SK-N-SH (cell line): ENCODE measurements at regions not wholly inside any gene's neighbourhood (a gene's known extent, or its start where the extent isn't known, plus 50 kb on each side); places are given as distances from the start of the nearest gene placed in this dataset.

Experiments
- CTCF ChIA-PET: fragments of 300-600, 350-600 bp; formaldehyde crosslinking; extraction: SDS; loops from one replicate; lab custom pipeline; 2021; lab: Yijun Ruan, JAX
- POLR2A ChIA-PET: fragments of 350-600 bp; sonication (Branson Sonifier 250); formaldehyde crosslinking; extraction: SDS; loops from one replicate; lab custom pipeline; 2020; ENCODE audit warnings: antibody characterized with exemption, inconsistent platforms; lab: Yijun Ruan, JAX
- DNase-seq: peaks from one replicate; pipeline ENCODE4 v3.0.0; 2012
- H2AFZ ChIP-seq: fragments of 200-600 bp; sonication (generic); 2 replicates; pipeline ENCODE4 v1.8.1; 2016; ENCODE audit warnings: antibody characterized with exemption, mild to moderate bottlenecking, low read depth
- H3F3A ChIP-seq: fragments of 200-600 bp; sonication (generic); replicated peaks from 2 replicates; pipeline ENCODE3; 2016; ENCODE audit warnings: antibody characterized with exemption, mild to moderate bottlenecking; ENCODE audit not compliant: insufficient read depth
- H3K27ac ChIP-seq, 2 experiments: fragments of 200-500 bp in 1 of 2; fragments of 200-600 bp in 1 of 2; sonication (Bioruptor generic) in 1 of 2; sonication (generic), shearing (Covaris generic) in 1 of 2; 2 replicates each; pipeline versions ENCODE4 v1.5.1 to v1.6.1; 2014 to 2016; ENCODE audit warnings: low read depth in 2 of 2, inconsistent platforms in 1 of 2, low read length in 1 of 2, mild to moderate bottlenecking in 1 of 2, mixed read lengths in 1 of 2
- H3K27me3 ChIP-seq: fragments of 200-600 bp; sonication (generic), shearing (Covaris generic); 2 replicates; pipeline ENCODE4 v1.6.1; 2016; ENCODE audit warnings: mixed run types; ENCODE audit not compliant: insufficient read depth
- H3K36me3 ChIP-seq, 2 experiments: fragments of 200-500 bp in 1 of 2; fragments of 200-600 bp in 1 of 2; sonication (Bioruptor generic) in 1 of 2; sonication (generic) in 1 of 2; replicated peaks in 1 of 2; 2 replicates each; pipeline versions ENCODE3 to v1.5.1; 2014 to 2016; ENCODE audit warnings: low read length in 1 of 2, mild to moderate bottlenecking in 1 of 2; ENCODE audit not compliant: insufficient read depth in 2 of 2, control insufficient read depth in 1 of 2
- H3K4me1 ChIP-seq, 2 experiments: fragments of 200-500 bp in 1 of 2; fragments of 200-600 bp in 1 of 2; sonication (Bioruptor generic) in 1 of 2; sonication (generic), shearing (Covaris generic) in 1 of 2; 2 replicates each; pipeline versions ENCODE4 v1.5.1 to v1.6.1; 2014 to 2016; ENCODE audit warnings: low read depth in 1 of 2, low read length in 1 of 2, mixed run types in 1 of 2; ENCODE audit not compliant: insufficient read depth in 2 of 2, control insufficient read depth in 1 of 2
- H3K4me2 ChIP-seq: fragments of 200-600 bp; sonication (generic), shearing (Covaris generic); 2 replicates; pipeline ENCODE4 v1.6.1; 2017; ENCODE audit warnings: mixed run types
- H3K4me3 ChIP-seq, 2 experiments: fragments of 200-500 bp in 1 of 2; fragments of 200-600 bp in 1 of 2; sonication (Bioruptor generic) in 1 of 2; sonication (generic), shearing (Covaris generic) in 1 of 2; 2 replicates each; pipeline versions ENCODE4 v1.5.1 to v1.8.1; 2014 to 2016; ENCODE audit warnings: low read depth in 2 of 2, inconsistent platforms in 1 of 2, low read length in 1 of 2, mild to moderate bottlenecking in 1 of 2, mixed read lengths in 1 of 2, moderate library complexity in 1 of 2
- H3K79me2 ChIP-seq: fragments of 200-600 bp; sonication (generic); 2 replicates; pipeline ENCODE4 v1.8.1; 2017; ENCODE audit warnings: mild to moderate bottlenecking; ENCODE audit not compliant: insufficient read depth
- H3K9ac ChIP-seq: fragments of 200-600 bp; sonication (generic); 2 replicates; pipeline ENCODE4 v1.6.1; 2017; ENCODE audit warnings: mixed run types
- H3K9me2 ChIP-seq: fragments of 200-600 bp; sonication (generic); 2 replicates; pipeline ENCODE4 v1.6.1; 2017; ENCODE audit warnings: mixed run types
- H3K9me3 ChIP-seq: fragments of 200-600 bp; sonication (generic); 2 replicates; pipeline ENCODE4 v1.6.1; 2017; ENCODE audit warnings: mixed run types, mild to moderate bottlenecking, moderate library complexity
- H4K20me1 ChIP-seq: fragments of 200-600 bp; sonication (generic); 2 replicates; pipeline ENCODE4 v1.6.1; 2017; ENCODE audit warnings: mild to moderate bottlenecking, mixed run types; ENCODE audit not compliant: insufficient read depth
- CHD2 ChIP-seq: fragments of 150-350 bp; IDR thresholded peaks from 2 replicates; pipeline ENCODE4 v1.6.1; 2018; ENCODE audit warnings: low read length; ENCODE audit not compliant: partially characterized antibody
- ELF1 ChIP-seq: IDR thresholded peaks from 2 replicates; pipeline ENCODE4 v1.4.0; 2012
- EP300 ChIP-seq, 2 experiments: IDR thresholded peaks; 2 replicates each; pipeline versions ENCODE4 v1.4.0 to v1.6.1; 2012; ENCODE audit warnings: borderline replicate concordance in 1 of 2, low read depth in 1 of 2, low read length in 1 of 2
- FOSL2 ChIP-seq: IDR thresholded peaks from 2 replicates; pipeline ENCODE4 v1.4.0; 2012; ENCODE audit warnings: low read depth, mild to moderate bottlenecking, moderate library complexity, borderline replicate concordance
- FOXJ3 ChIP-seq: sonication (generic); formaldehyde crosslinking; IDR thresholded peaks from 2 replicates; pipeline ENCODE4 v1.5.1; 2020; ENCODE audit warnings: mild to moderate bottlenecking, missing genetic modification reagents
- GABPA ChIP-seq: IDR thresholded peaks from 2 replicates; pipeline ENCODE4 v1.4.0; 2012; ENCODE audit warnings: low read depth, mild to moderate bottlenecking
- GATA2 ChIP-seq: sonication (generic); formaldehyde crosslinking; IDR thresholded peaks from 2 replicates; pipeline ENCODE4 v1.5.0; 2020; ENCODE audit warnings: mild to moderate bottlenecking, missing genetic modification reagents
- NFIC ChIP-seq: IDR thresholded peaks from 2 replicates; pipeline ENCODE4 v1.4.0; 2012; ENCODE audit warnings: borderline replicate concordance
- NRF1 ChIP-seq: IDR thresholded peaks from 2 replicates; pipeline ENCODE4 v1.6.1; 2012; ENCODE audit warnings: low read depth, mild to moderate bottlenecking, low read length
- POLR2AphosphoS5 ChIP-seq: IDR thresholded peaks from 2 replicates; pipeline ENCODE4 v1.6.1; 2012; ENCODE audit warnings: low read depth, low read length
- REST ChIP-seq: IDR thresholded peaks from 2 replicates; pipeline ENCODE4 v1.6.1; 2012; ENCODE audit warnings: mild to moderate bottlenecking, low read depth, low read length, moderate library complexity
- RFX5 ChIP-seq: IDR thresholded peaks from 2 replicates; pipeline ENCODE4 v1.6.1; 2012; ENCODE audit warnings: mild to moderate bottlenecking, improper control_type of control experiment, low read length
- SIN3A ChIP-seq: IDR thresholded peaks from 2 replicates; pipeline ENCODE4 v1.6.1; 2012; ENCODE audit warnings: low read depth, mild to moderate bottlenecking, low read length, moderate library complexity, borderline replicate concordance
- TAF1 ChIP-seq: IDR thresholded peaks from 2 replicates; pipeline ENCODE4 v1.6.1; 2012; ENCODE audit warnings: low read depth, mild to moderate bottlenecking, low read length, moderate library complexity, borderline replicate concordance
- TEAD4 ChIP-seq: IDR thresholded peaks from 2 replicates; pipeline ENCODE4 v1.4.0; 2012; ENCODE audit warnings: mild to moderate bottlenecking, borderline replicate concordance; ENCODE audit not compliant: insufficient read depth
- WGBS: methylation state at CpG from one replicate; pipeline ENCODE4 v1.1.6; 2017; ENCODE audit warnings: low lambda C conversion rate; 5-methylcytosine and 5-hydroxymethylcytosine counted together
- TF ChIP-seq, protein P1 (sequence below): IDR thresholded peaks from 2 replicates; pipeline ENCODE4 v1.4.0; 2012; ENCODE audit warnings: low read depth, borderline replicate concordance
- TF ChIP-seq, protein P2 (sequence below): IDR thresholded peaks from 2 replicates; pipeline ENCODE4; 2012
- TF ChIP-seq, protein P3 (sequence below): fragments of 150-350 bp; IDR thresholded peaks from 2 replicates; pipeline ENCODE4 v1.6.1; 2016; ENCODE audit warnings: mild to moderate bottlenecking, low read depth, low read length
- TF ChIP-seq, protein P4 (sequence below): fragments of 200-600 bp; sonication (generic); IDR thresholded peaks from 2 replicates; pipeline ENCODE4 v1.6.1; 2017; ENCODE audit warnings: antibody characterized with exemption, mild to moderate bottlenecking, moderate library complexity
- TF ChIP-seq, protein P5 (sequence below): IDR thresholded peaks from 2 replicates; pipeline ENCODE4 v1.4.0; 2012; ENCODE audit warnings: low read depth, borderline replicate concordance

DNA sequence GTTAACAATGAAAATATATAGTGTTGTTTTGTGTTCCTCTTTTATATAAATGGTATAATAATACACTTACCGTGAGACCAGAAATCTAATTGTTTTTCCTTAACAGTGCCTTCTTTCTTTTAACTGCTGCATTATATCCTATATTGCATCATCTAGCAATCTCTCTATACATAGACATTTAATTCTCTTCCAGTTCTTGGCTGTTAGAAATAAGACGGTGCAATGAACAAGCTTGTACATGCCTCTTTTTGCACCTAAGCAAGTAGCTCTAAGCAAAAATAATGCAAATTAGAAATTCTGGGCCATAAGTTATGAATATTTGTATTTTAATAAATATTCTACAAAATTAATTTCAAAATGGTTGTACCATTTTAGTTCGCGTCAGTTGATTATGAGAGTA lies 55.9 kb upstream of the AHR start:
- POLR2A ChIA-PET = no interaction called here

More for the DNA sequence above, 55.9 kb upstream of the AHR start:
- Histone ChIP-seq H4K20me1 (no peaks in the 10 kb centered on the region), H3K27ac (no peak overlapping the region), H3K36me3 (no peaks in the 10 kb centered on the region), H3F3A (peaks cover 3% of the 10 kb centered on the region), H3K9me2 (no peaks in the 10 kb centered on the region), H3K4me1 (peaks cover 0 to 5% of the 10 kb centered on the region in 2 experiments; a peak in 1 of 4 replicates), H3K79me2 (no peaks in the 10 kb centered on the region), H3K4me3 (no peak overlapping the region), H3K9ac (no peak overlapping the region), H3K27me3 (peaks cover 37% of the 10 kb centered on the region), H2AFZ (no peak overlapping the region), H3K4me2 (no peak overlapping the region), H3K9me3 (no peaks in the 10 kb centered on the region)
- CTCF ChIA-PET = no interaction called here
- DNase-seq = no peak
- WGBS = 47% methylated on average over 4 of the region's 4 CpGs
- TF ChIP-seq, protein P1, sequence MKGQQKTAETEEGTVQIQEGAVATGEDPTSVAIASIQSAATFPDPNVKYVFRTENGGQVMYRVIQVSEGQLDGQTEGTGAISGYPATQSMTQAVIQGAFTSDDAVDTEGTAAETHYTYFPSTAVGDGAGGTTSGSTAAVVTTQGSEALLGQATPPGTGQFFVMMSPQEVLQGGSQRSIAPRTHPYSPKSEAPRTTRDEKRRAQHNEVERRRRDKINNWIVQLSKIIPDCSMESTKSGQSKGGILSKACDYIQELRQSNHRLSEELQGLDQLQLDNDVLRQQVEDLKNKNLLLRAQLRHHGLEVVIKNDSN = no peak
- TF ChIP-seq FOSL2 (no peak), FOXJ3 (CRISPR knock-in tag) (no peak), GABPA (no peak), TEAD4 (no peak), CHD2 (no peak), POLR2AphosphoS5 (no peak), NRF1 (no peak), REST (no peak), ELF1 (no peak), GATA2 (CRISPR knock-in tag) (no peak), RFX5 (no peak), SIN3A (no peak), NFIC (no peak), EP300 (IDR thresholded peaks at IDR 0.05; ENCODE audit: borderline replicate concordance in 1 of 2, low read depth in 1 of 2, low read length in 1 of 2) (no peak), TAF1 (no peak)
- TF ChIP-seq, protein P2, sequence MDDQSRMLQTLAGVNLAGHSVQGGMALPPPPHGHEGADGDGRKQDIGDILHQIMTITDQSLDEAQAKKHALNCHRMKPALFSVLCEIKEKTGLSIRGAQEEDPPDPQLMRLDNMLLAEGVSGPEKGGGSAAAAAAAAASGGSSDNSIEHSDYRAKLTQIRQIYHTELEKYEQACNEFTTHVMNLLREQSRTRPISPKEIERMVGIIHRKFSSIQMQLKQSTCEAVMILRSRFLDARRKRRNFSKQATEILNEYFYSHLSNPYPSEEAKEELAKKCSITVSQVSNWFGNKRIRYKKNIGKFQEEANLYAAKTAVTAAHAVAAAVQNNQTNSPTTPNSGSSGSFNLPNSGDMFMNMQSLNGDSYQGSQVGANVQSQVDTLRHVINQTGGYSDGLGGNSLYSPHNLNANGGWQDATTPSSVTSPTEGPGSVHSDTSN = no peak
- TF ChIP-seq, protein P3, sequence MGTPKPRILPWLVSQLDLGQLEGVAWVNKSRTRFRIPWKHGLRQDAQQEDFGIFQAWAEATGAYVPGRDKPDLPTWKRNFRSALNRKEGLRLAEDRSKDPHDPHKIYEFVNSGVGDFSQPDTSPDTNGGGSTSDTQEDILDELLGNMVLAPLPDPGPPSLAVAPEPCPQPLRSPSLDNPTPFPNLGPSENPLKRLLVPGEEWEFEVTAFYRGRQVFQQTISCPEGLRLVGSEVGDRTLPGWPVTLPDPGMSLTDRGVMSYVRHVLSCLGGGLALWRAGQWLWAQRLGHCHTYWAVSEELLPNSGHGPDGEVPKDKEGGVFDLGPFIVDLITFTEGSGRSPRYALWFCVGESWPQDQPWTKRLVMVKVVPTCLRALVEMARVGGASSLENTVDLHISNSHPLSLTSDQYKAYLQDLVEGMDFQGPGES = no peak
- TF ChIP-seq, protein P4, sequence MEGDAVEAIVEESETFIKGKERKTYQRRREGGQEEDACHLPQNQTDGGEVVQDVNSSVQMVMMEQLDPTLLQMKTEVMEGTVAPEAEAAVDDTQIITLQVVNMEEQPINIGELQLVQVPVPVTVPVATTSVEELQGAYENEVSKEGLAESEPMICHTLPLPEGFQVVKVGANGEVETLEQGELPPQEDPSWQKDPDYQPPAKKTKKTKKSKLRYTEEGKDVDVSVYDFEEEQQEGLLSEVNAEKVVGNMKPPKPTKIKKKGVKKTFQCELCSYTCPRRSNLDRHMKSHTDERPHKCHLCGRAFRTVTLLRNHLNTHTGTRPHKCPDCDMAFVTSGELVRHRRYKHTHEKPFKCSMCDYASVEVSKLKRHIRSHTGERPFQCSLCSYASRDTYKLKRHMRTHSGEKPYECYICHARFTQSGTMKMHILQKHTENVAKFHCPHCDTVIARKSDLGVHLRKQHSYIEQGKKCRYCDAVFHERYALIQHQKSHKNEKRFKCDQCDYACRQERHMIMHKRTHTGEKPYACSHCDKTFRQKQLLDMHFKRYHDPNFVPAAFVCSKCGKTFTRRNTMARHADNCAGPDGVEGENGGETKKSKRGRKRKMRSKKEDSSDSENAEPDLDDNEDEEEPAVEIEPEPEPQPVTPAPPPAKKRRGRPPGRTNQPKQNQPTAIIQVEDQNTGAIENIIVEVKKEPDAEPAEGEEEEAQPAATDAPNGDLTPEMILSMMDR = no peak
- TF ChIP-seq, protein P5, sequence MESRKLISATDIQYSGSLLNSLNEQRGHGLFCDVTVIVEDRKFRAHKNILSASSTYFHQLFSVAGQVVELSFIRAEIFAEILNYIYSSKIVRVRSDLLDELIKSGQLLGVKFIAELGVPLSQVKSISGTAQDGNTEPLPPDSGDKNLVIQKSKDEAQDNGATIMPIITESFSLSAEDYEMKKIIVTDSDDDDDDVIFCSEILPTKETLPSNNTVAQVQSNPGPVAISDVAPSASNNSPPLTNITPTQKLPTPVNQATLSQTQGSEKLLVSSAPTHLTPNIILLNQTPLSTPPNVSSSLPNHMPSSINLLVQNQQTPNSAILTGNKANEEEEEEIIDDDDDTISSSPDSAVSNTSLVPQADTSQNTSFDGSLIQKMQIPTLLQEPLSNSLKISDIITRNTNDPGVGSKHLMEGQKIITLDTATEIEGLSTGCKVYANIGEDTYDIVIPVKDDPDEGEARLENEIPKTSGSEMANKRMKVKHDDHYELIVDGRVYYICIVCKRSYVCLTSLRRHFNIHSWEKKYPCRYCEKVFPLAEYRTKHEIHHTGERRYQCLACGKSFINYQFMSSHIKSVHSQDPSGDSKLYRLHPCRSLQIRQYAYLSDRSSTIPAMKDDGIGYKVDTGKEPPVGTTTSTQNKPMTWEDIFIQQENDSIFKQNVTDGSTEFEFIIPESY = no peak
